ENCODE measurements at regions not wholly inside any gene's neighbourhood (a gene's known extent, or its start where the extent isn't known, plus 50 kb on each side); places are given as distances from the start of the nearest gene placed in this dataset.

GRCh38 chr3:168579010-168579409 is 483.3 kb upstream of the GOLIM4 start:
- Histone ChIP-seq H3K4me3 (no peak overlapping the region), H3K36me3 (replicated peaks in 1 of 2) (no peaks in the 10 kb centered on the region), H3K9me3 (replicated peaks in 1 of 3) (no peaks in the 10 kb centered on the region), H3K4me1 (replicated peaks in 1 of 2) (no peaks in the 10 kb centered on the region), H3K27ac (no peak overlapping the region), H3K27me3 (no peaks in the 10 kb centered on the region)
- 23 to 43% (median 38%) methylated on average over 1 of the region's 1 CpG for WGBS, 4 donors
- no peak for DNase-seq
- intact Hi-C loops (cut with DNase I), result no loop called here
- no peak for TF ChIP-seq POLR2A (IDR thresholded peaks at IDR 0.05)
- TF ChIP-seq, protein P1, sequence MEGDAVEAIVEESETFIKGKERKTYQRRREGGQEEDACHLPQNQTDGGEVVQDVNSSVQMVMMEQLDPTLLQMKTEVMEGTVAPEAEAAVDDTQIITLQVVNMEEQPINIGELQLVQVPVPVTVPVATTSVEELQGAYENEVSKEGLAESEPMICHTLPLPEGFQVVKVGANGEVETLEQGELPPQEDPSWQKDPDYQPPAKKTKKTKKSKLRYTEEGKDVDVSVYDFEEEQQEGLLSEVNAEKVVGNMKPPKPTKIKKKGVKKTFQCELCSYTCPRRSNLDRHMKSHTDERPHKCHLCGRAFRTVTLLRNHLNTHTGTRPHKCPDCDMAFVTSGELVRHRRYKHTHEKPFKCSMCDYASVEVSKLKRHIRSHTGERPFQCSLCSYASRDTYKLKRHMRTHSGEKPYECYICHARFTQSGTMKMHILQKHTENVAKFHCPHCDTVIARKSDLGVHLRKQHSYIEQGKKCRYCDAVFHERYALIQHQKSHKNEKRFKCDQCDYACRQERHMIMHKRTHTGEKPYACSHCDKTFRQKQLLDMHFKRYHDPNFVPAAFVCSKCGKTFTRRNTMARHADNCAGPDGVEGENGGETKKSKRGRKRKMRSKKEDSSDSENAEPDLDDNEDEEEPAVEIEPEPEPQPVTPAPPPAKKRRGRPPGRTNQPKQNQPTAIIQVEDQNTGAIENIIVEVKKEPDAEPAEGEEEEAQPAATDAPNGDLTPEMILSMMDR (IDR thresholded peaks at IDR 0.05), result no peak

- TF ChIP-seq POLR2A (IDR thresholded peaks at IDR 0.05), result no peak
- TF ChIP-seq, protein P1 (IDR thresholded peaks at IDR 0.05), result no peak
- WGBS, 4 donors, result 34 to 56% (median 36%) methylated on average over 2 of the region's 2 CpGs
- DNase-seq, result no peak
- no peak overlapping the region for H3K4me3 ChIP-seq
- H3K27me3 ChIP-seq, result no peaks in the 10 kb centered on the region
- intact Hi-C loops (cut with DNase I), result no loop called here
- H3K4me1 ChIP-seq (replicated peaks in 1 of 2), result no peaks in the 10 kb centered on the region
- no peaks in the 10 kb centered on the region for H3K9me3 ChIP-seq (replicated peaks in 1 of 3)
- H3K36me3 ChIP-seq (replicated peaks in 1 of 2), result no peaks in the 10 kb centered on the region
- no peak overlapping the region for H3K27ac ChIP-seq
Measured at GRCh38 chr3:168575750-168576149, 480.0 kb upstream of the GOLIM4 start.

- 12 to 25% (median 16%) methylated on average over 1 of the region's 1 CpG for WGBS, 4 donors
- intact Hi-C loops (cut with DNase I), result no loop called here
- H3K4me1 ChIP-seq (replicated peaks in 1 of 2), result no peaks in the 10 kb centered on the region
Measured at GRCh38 chr3:168574455-168575158, 478.9 kb upstream of the GOLIM4 start.

DNA sequence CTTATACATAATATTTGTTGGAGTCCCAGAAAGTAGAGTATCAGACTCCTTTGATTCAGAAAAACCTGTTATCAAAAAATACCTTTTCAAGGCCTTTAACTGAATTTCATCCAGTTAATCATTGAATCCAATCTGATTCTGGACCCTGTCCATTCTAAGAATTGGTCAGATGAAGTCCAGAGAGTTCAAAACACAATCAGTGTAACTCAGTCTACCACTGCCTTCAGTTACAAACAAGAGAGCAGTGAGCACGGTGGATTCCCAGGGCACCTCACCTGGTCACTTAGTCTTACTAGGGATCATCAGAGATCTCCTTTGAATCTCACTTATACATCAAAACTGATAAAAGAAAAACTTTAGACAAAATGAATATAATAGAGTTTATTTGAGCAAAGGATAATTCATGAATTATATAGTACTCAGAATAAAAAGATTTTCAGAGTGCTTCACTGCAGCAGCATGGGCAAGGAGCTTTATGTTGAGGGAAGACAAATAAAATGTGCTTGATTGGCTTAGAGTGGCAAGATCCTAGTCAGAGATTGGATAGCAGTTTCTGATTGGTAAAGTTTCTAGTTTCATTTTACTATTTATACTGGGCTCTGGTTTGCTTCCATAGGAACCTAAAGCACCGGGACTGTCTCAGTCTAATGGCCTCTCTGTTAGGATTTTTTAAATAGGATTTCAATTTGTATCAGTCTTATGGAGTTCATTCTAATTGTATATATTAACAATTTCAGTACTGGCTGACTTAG is 474.9 kb upstream of the GOLIM4 start:
- no peak overlapping the region for H3K4me3 ChIP-seq
- 80 to 87% (median 81%) methylated on average over 2 of the region's 2 CpGs for WGBS, 4 donors
- intact Hi-C loops (cut with DNase I), result no loop called here
- no peak for DNase-seq
- no peak for TF ChIP-seq POLR2A (IDR thresholded peaks at IDR 0.05)
- TF ChIP-seq, protein P1 (IDR thresholded peaks at IDR 0.05), result no peak
- H3K27me3 ChIP-seq, result no peaks in the 10 kb centered on the region
- no peak overlapping the region for H3K27ac ChIP-seq
- no peaks in the 10 kb centered on the region for H3K36me3 ChIP-seq (replicated peaks in 1 of 2)
- H3K9me3 ChIP-seq (replicated peaks in 1 of 3), result no peaks in the 10 kb centered on the region
- H3K4me1 ChIP-seq (replicated peaks in 1 of 2), result no peaks in the 10 kb centered on the region

More at GRCh38 chr3:168574455-168575158, 478.9 kb upstream of the GOLIM4 start:
- no peak for DNase-seq
- TF ChIP-seq, protein P1 (IDR thresholded peaks at IDR 0.05), result no peak
- TF ChIP-seq POLR2A (IDR thresholded peaks at IDR 0.05), result no peak
- H3K27me3 ChIP-seq, result no peaks in the 10 kb centered on the region
- no peaks in the 10 kb centered on the region for H3K36me3 ChIP-seq (replicated peaks in 1 of 2)
- no peak overlapping the region for H3K4me3 ChIP-seq
- no peaks in the 10 kb centered on the region for H3K9me3 ChIP-seq (replicated peaks in 1 of 3)
- H3K27ac ChIP-seq, result no peak overlapping the region

Measured in adrenal gland (tissue), 9 donors.